T-cell (primary cell): ENCODE measurements at regions not wholly inside any gene's neighbourhood (a gene's known extent, or its start where the extent isn't known, plus 50 kb on each side); places are given as distances from the start of the nearest gene placed in this dataset.

Experiments used
- ATAC-seq, 4 experiments: fragments of 200-7000 bp in 3 of 4; fragments of 150-1000 bp in 1 of 4; cut with Tn5 transposase; replicated peaks in 1 of 4; 1 replicate in 3 of 4; 2 replicates in 1 of 4; pipeline ENCODE4 v1.10.0; 2021; ENCODE audit warnings: moderate library complexity in 3 of 4, mild to moderate bottlenecking in 2 of 4, moderate number of reproducible peaks in 1 of 4
- CTCF ChIA-PET, 2 donors: fragments of 300-600 bp; sonication (Branson Sonifier 250); formaldehyde crosslinking; loops; one replicate each; lab custom pipeline; 2022; ENCODE audit warnings: antibody characterized with exemption in 2 of 2; lab: Charles Lee
- POLR2A ChIA-PET, 2 donors: fragments of 300-600 bp; sonication (Branson Sonifier 250); formaldehyde crosslinking; loops; one replicate each; lab custom pipeline; 2022; ENCODE audit warnings: antibody characterized with exemption in 2 of 2; lab: Charles Lee
- DNase-seq, 35 experiments: peaks; one replicate each; pipeline versions ENCODE4 v3.0.0 to v3.0.0-alpha.2; 2013 to 2023
- H3K27ac ChIP-seq: one replicate; pipeline ENCODE4 v1.5.1; 2013; ENCODE audit warnings: low read length
- H3K27me3 ChIP-seq, 2 experiments: replicated peaks in 1 of 2; 1 replicate in 1 of 2; 2 replicates in 1 of 2; pipeline versions ENCODE4 v1.6.1 to v1.7.0; 2013; ENCODE audit warnings: low read length in 1 of 2, mixed read lengths in 1 of 2; ENCODE audit not compliant: control insufficient read depth in 2 of 2, insufficient read depth in 2 of 2; ENCODE audit errors: extremely low read depth in 1 of 2
- H3K36me3 ChIP-seq, 2 donors: 1 replicate in 1 of 2; 2 replicates in 1 of 2; pipeline versions ENCODE4 v1.6.1 to v1.7.0; 2013; ENCODE audit warnings: low read length in 1 of 2; ENCODE audit not compliant: control insufficient read depth in 2 of 2, insufficient read depth in 1 of 2; ENCODE audit errors: extremely low read depth in 1 of 2
- H3K4me1 ChIP-seq, 2 experiments: 1 replicate in 1 of 2; 2 replicates in 1 of 2; pipeline versions ENCODE4 v1.6.1 to v1.7.0; 2013; ENCODE audit warnings: low read length in 2 of 2, mixed read lengths in 1 of 2; ENCODE audit not compliant: insufficient read depth in 2 of 2, control insufficient read depth in 1 of 2; ENCODE audit errors: extremely low read depth in 1 of 2
- H3K4me3 ChIP-seq, 2 donors: 1 replicate in 1 of 2; 2 replicates in 1 of 2; pipeline versions ENCODE4 v1.5.1 to v1.7.0; 2013; ENCODE audit warnings: mild to moderate bottlenecking in 2 of 2, low read length in 1 of 2, moderate library complexity in 1 of 2; ENCODE audit not compliant: control insufficient read depth in 1 of 2; ENCODE audit errors: extremely low read depth in 1 of 2
- H3K9me3 ChIP-seq: 2 replicates; pipeline ENCODE4 v1.7.0; 2013
- H3K27ac Mint-ChIP-seq, 2 donors: one replicate each; pipeline ENCODE4 v1.8.0; 2020 to 2021; ENCODE audit warnings: mild to moderate bottlenecking in 2 of 2, mixed read lengths in 2 of 2
- H3K27me3 Mint-ChIP-seq, 2 donors: one replicate each; pipeline ENCODE4 v1.8.0; 2021 to 2022; ENCODE audit warnings: mixed read lengths in 2 of 2
- H3K36me3 Mint-ChIP-seq: one replicate; pipeline ENCODE4 v1.8.0; 2021; ENCODE audit warnings: mixed read lengths
- H3K4me1 Mint-ChIP-seq, 3 donors: one replicate each; pipeline ENCODE4 v1.8.0; 2020 to 2022; ENCODE audit warnings: mixed read lengths in 3 of 3, mild to moderate bottlenecking in 1 of 3
- H3K4me3 Mint-ChIP-seq, 3 donors: one replicate each; pipeline ENCODE4 v1.8.0; 2020 to 2022; ENCODE audit warnings: mild to moderate bottlenecking in 3 of 3, mixed read lengths in 3 of 3, moderate library complexity in 3 of 3
- H3K9me3 Mint-ChIP-seq, 3 donors: one replicate each; pipeline ENCODE4 v1.8.0; 2020 to 2022; ENCODE audit warnings: mixed read lengths in 3 of 3
- WGBS: methylation state at CpG from one replicate; pipeline ENCODE4 v1.1.5; 2013; ENCODE audit warnings: missing lambda C conversion rate; ENCODE audit not compliant: insufficient coverage; 5-methylcytosine and 5-hydroxymethylcytosine counted together

- Mint-ChIP-seq H3K9me3 (peaks cover 4 to 12% (median 7%) of the 10 kb centered on the region in 3 donors), H3K4me3 (no peak overlapping the region), H3K27ac (no peak overlapping the region), H3K36me3 (no peaks in the 10 kb centered on the region), H3K27me3 (no peaks in the 10 kb centered on the region), H3K4me1 (no peaks in the 10 kb centered on the region)
- Histone ChIP-seq H3K9me3 (no peaks in the 10 kb centered on the region), H3K4me3 (no peak overlapping the region), H3K4me1 (no peaks in the 10 kb centered on the region), H3K36me3 (no peaks in the 10 kb centered on the region), H3K27me3 (no peaks in the 10 kb centered on the region), H3K27ac (no peak overlapping the region)
- ChIA-PET POLR2A (no interaction called here), CTCF (no interaction called here)
- ATAC-seq (no peak), DNase-seq (no peak)
- no CpG with 5 or more reads among the region's 3 CpGs for WGBS
Observed at GRCh38 chr15:37480482-37480881, 380.1 kb upstream of the MEIS2 start.

DNA sequence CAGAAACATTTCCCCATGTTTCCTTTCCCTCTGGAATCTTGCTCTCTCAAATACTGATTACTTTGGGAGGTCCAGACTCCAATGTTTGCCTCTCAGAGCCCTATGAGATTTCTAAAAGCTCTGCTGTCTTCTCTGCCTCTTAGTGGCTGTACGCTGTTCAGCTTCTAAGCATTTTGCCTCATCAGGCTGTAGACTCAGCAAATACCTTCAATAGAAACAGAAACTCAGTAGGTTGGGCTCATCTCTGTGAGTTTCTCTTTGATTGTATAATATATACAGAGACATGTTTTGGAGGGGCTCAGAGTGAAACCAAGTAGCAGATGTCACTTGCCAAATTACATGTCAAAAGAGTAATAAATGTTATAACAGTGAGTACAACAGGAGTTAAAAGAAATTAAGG is 380.8 kb upstream of the MEIS2 start:
- no peaks in the 10 kb centered on the region for H3K4me1 Mint-ChIP-seq
- DNase-seq = no peak
- Histone ChIP-seq H3K4me1 (no peaks in the 10 kb centered on the region), H3K9me3 (no peaks in the 10 kb centered on the region), H3K36me3 (no peaks in the 10 kb centered on the region), H3K27ac (no peak overlapping the region), H3K27me3 (no peaks in the 10 kb centered on the region), H3K4me3 (no peak overlapping the region)
- WGBS = no CpG with 5 or more reads among the region's 1 CpG
- H3K27ac Mint-ChIP-seq = no peak overlapping the region
- CTCF ChIA-PET = no interaction called here
- H3K27me3 Mint-ChIP-seq = no peaks in the 10 kb centered on the region
- ATAC-seq = no peak
- H3K9me3 Mint-ChIP-seq = peaks cover 4 to 12% (median 7%) of the 10 kb centered on the region in 3 donors
- POLR2A ChIA-PET = no interaction called here
- no peak overlapping the region for H3K4me3 Mint-ChIP-seq
- no peaks in the 10 kb centered on the region for H3K36me3 Mint-ChIP-seq

DNA sequence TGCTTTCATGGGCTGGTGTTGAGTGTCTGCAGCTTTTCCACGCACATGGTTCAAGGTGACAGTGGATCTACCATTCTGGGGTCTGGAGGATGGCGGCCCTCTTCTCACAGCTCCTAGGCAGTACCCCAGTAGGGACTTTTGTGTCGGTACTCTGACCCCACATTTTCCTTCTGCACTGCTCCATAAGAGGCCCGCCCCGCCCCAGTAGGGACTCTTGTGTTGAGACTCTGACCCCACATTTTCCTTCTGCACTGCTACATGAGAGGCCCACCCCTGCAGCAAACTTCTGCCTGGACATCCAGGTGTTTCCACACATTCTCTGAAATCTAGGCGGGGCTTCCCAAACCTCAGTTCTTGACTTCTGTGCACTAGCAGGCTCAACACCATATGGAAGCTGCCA is 383.4 kb upstream of the MEIS2 start:
- CTCF ChIA-PET = no interaction called here

DNA sequence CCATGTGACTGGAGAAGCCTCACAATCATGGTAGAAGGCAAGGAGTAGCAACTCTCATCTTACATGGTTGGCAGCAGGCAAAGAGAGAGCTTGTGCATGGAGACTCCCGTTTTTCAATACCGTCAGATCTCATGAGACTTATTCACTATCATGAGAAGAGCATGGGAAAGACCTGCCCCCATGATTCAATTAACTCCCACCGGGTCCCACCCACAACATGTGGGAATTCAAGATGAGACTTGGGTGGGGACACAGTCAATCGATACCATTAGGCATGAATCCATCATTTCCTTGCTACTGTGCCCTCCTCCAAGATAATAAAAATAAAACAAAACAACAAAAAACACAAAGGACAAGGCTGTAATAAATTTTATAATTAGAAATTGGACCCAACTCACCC is 384.7 kb upstream of the MEIS2 start:
- Mint-ChIP-seq H3K4me1 (no peaks in the 10 kb centered on the region), H3K27ac (no peak overlapping the region), H3K27me3 (no peaks in the 10 kb centered on the region), H3K36me3 (no peaks in the 10 kb centered on the region), H3K9me3 (peaks cover 0 to 15% (median 13%) of the 10 kb centered on the region in 3 donors), H3K4me3 (no peak overlapping the region)
- no peaks in the 10 kb centered on the region for H3K9me3 ChIP-seq
- H3K4me1 ChIP-seq = no peaks in the 10 kb centered on the region
- ATAC-seq (no peak), DNase-seq (no peak)
- no CpG with 5 or more reads among the region's 4 CpGs for WGBS
- H3K4me3 ChIP-seq = no peak overlapping the region
- no peaks in the 10 kb centered on the region for H3K27me3 ChIP-seq
- H3K36me3 ChIP-seq = no peaks in the 10 kb centered on the region
- H3K27ac ChIP-seq = no peak overlapping the region
- ChIA-PET POLR2A (no interaction called here), CTCF (no interaction called here)

More for the DNA sequence above, 383.4 kb upstream of the MEIS2 start:
- Histone ChIP-seq H3K27ac (no peak overlapping the region), H3K27me3 (no peaks in the 10 kb centered on the region), H3K9me3 (no peaks in the 10 kb centered on the region), H3K4me3 (no peak overlapping the region), H3K36me3 (no peaks in the 10 kb centered on the region), H3K4me1 (no peaks in the 10 kb centered on the region)
- H3K27me3 Mint-ChIP-seq = no peaks in the 10 kb centered on the region
- POLR2A ChIA-PET = no interaction called here
- no peak for ATAC-seq
- no peaks in the 10 kb centered on the region for H3K36me3 Mint-ChIP-seq
- H3K9me3 Mint-ChIP-seq = peaks cover 0 to 7% (median 6%) of the 10 kb centered on the region in 3 donors
- H3K4me3 Mint-ChIP-seq = no peak overlapping the region
- no peak for DNase-seq
- WGBS = 86% methylated on average over 3 of the region's 6 CpGs
- no peak overlapping the region for H3K27ac Mint-ChIP-seq
- H3K4me1 Mint-ChIP-seq = no peaks in the 10 kb centered on the region

DNA sequence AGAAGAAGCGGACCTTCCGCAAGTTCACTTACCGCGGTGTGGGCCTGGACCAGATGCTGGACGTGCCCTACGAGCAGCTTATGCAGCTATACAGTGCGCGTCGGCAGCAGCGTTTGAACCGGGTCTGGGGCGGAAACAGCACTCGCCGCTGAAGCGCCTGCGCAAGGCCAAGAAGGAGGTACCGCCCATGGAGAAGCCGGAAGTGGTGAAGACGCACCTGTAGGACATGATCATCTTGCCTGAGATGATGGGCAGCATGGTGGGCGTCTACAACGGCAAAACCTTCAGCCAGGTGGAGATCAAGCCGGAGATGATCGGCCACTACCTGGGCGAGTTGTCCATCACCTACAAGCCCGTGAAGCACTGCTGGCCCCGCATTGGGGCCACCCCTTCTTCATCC is 390.4 kb upstream of the MEIS2 start:
- H3K36me3 ChIP-seq = no peaks in the 10 kb centered on the region
- H3K9me3 Mint-ChIP-seq = peaks cover 0 to 16% (median 15%) of the 10 kb centered on the region in 3 donors
- H3K27ac ChIP-seq = no peak overlapping the region
- no peaks in the 10 kb centered on the region for H3K9me3 ChIP-seq
- H3K4me3 Mint-ChIP-seq = no peak overlapping the region
- H3K4me1 Mint-ChIP-seq = no peaks in the 10 kb centered on the region
- H3K27me3 ChIP-seq = no peaks in the 10 kb centered on the region
- DNase-seq (no peak), ATAC-seq (no peak)
- H3K27me3 Mint-ChIP-seq = no peaks in the 10 kb centered on the region
- H3K36me3 Mint-ChIP-seq = no peaks in the 10 kb centered on the region
- 94% methylated on average over 25 of the region's 26 CpGs for WGBS
- ChIA-PET CTCF (no interaction called here), POLR2A (no interaction called here)
- no peak overlapping the region for H3K4me3 ChIP-seq
- no peak overlapping the region for H3K27ac Mint-ChIP-seq
- H3K4me1 ChIP-seq = no peaks in the 10 kb centered on the region

- Histone ChIP-seq H3K4me3 (no peak overlapping the region), H3K4me1 (no peaks in the 10 kb centered on the region), H3K27ac (no peak overlapping the region), H3K36me3 (no peaks in the 10 kb centered on the region), H3K9me3 (no peaks in the 10 kb centered on the region), H3K27me3 (no peaks in the 10 kb centered on the region)
- Mint-ChIP-seq H3K36me3 (no peaks in the 10 kb centered on the region), H3K4me3 (no peak overlapping the region), H3K9me3 (peaks cover 2 to 21% (median 10%) of the 10 kb centered on the region in 3 donors), H3K4me1 (no peaks in the 10 kb centered on the region), H3K27ac (no peak overlapping the region), H3K27me3 (no peaks in the 10 kb centered on the region)
- POLR2A ChIA-PET = no interaction called here
- DNase-seq = no peak
- 20% methylated on average over 2 of the region's 3 CpGs for WGBS
- no peak for ATAC-seq
- CTCF ChIA-PET = no interaction called here
Observed at GRCh38 chr15:37516621-37517020, 416.3 kb upstream of the MEIS2 start.
